ENCODE measurements at regions not wholly inside any gene's neighbourhood (a gene's known extent, or its start where the extent isn't known, plus 50 kb on each side); places are given as distances from the start of the nearest gene placed in this dataset.

DNA sequence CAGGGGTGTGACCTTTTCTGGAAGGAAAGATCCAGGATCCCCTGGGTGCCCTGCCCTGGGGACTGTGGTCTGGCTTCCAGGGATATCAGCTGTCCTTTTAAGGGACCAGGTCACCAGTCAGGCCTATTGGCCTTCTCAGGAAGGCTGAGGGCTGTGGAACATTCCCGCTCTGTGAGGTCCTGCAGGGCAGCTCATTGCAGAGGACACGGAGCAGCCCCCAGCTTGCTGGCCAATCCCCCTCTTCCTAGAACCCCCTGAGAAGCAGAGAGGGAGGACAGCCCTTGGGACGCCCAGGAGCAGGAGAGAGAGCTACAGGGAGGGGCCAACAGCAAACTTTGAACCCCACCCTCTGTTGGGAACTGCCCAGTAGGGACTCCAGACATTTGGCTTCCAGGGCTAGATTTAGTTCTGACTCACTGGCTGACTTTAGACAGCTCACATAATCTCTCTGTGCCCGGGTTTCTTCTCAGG, 67.9 kb upstream of the COL13A1 start:
- Histone ChIP-seq H3K23ac (ENCODE audit: low read length in 2 of 2) (no peak overlapping the region), H3K4me1 (ENCODE audit: control insufficient read depth, insufficient read depth, low read depth, low read length) (peaks cover 57% of the 10 kb centered on the region), H3K4ac (ENCODE audit: low read depth in 1 of 2, low read length in 2 of 2) (peak overlapping the region in 1 of 2 experiments; percentile 7), H4K8ac (ENCODE audit: low read length) (no peak overlapping the region), H2BK120ac (ENCODE audit: low read depth, low read length) (no peak overlapping the region), H3K36me3 (ENCODE audit: control insufficient read depth in 1 of 2, insufficient read depth in 2 of 2, low read depth in 1 of 2, low read length in 2 of 2) (no peaks in the 10 kb centered on the region), H3K9ac (ENCODE audit: low read length) (no peak overlapping the region), H2BK12ac (ENCODE audit: low read length in 2 of 2) (no peak overlapping the region), H3K9me3 (ENCODE audit: control insufficient read depth, low read length) (no peaks in the 10 kb centered on the region), H3K27ac (ENCODE audit: low read length, poor library complexity, severe bottlenecking) (peak overlapping the region; percentile 46), H2AK5ac (ENCODE audit: low read length, severe bottlenecking) (no peak overlapping the region), H2BK15ac (ENCODE audit: low read depth, poor library complexity, severe bottlenecking) (no peak overlapping the region), H3K18ac (ENCODE audit: low read depth in 1 of 2, low read length in 2 of 2) (no peak overlapping the region), H2AFZ (ENCODE audit: low read depth, low read length) (no peak overlapping the region), H2BK5ac (ENCODE audit: low read depth, low read length, poor library complexity, severe bottlenecking) (no peak overlapping the region), H3K27me3 (ENCODE audit: control insufficient read depth in 1 of 2, insufficient read depth in 1 of 2, low read length in 2 of 2) (peaks cover 0 to 19% of the 10 kb centered on the region in 2 experiments), H3K4me2 (ENCODE audit: low read length, poor library complexity, severe bottlenecking) (no peak overlapping the region), H3K79me1 (replicated peaks; ENCODE audit: low read length, poor library complexity, severe bottlenecking) (no peaks in the 10 kb centered on the region), H3K4me3 (ENCODE audit: insufficient read depth in 1 of 2, low read depth in 1 of 2, low read length in 2 of 2) (no peak overlapping the region), H4K91ac (ENCODE audit: low read length) (no peak overlapping the region), H3K14ac (ENCODE audit: low read length in 2 of 2) (no peak overlapping the region)
- 76% methylated on average over 3 of the region's 4 CpGs for WGBS
- DNase-seq, result peak; percentile 58

DNA sequence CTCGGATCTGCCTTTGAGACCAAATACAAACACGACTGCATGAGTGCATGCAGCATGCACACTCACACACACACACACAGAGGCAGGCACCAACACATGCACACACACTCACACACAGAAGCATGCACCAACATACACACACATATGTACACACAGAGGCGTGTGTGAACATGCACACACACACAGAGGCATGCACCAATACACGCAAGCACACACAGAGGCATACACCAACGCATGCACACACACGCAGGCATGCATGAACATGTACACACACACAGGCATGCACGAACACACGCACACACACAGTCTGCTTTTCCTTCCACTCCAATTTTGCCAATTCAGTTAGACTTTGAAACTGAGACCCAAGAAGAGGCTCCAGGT, 67.3 kb upstream of the COL13A1 start:
- Histone ChIP-seq H2BK5ac (ENCODE audit: low read depth, low read length, poor library complexity, severe bottlenecking) (no peak overlapping the region), H3K9ac (ENCODE audit: low read length) (no peak overlapping the region), H3K79me1 (replicated peaks; ENCODE audit: low read length, poor library complexity, severe bottlenecking) (no peaks in the 10 kb centered on the region), H3K36me3 (ENCODE audit: control insufficient read depth in 1 of 2, insufficient read depth in 2 of 2, low read depth in 1 of 2, low read length in 2 of 2) (no peaks in the 10 kb centered on the region), H3K27ac (ENCODE audit: low read length, poor library complexity, severe bottlenecking) (no peak overlapping the region), H3K9me3 (ENCODE audit: control insufficient read depth, low read length) (no peaks in the 10 kb centered on the region), H3K4me1 (ENCODE audit: control insufficient read depth, insufficient read depth, low read depth, low read length) (peaks cover 56% of the 10 kb centered on the region), H3K14ac (ENCODE audit: low read length in 2 of 2) (peak overlapping the region in 1 of 2 experiments; percentile 31), H3K4me3 (ENCODE audit: insufficient read depth in 1 of 2, low read depth in 1 of 2, low read length in 2 of 2) (no peak overlapping the region), H3K4me2 (ENCODE audit: low read length, poor library complexity, severe bottlenecking) (no peak overlapping the region), H3K27me3 (ENCODE audit: control insufficient read depth in 1 of 2, insufficient read depth in 1 of 2, low read length in 2 of 2) (peaks cover 0 to 24% of the 10 kb centered on the region in 2 experiments), H3K4ac (ENCODE audit: low read depth in 1 of 2, low read length in 2 of 2) (no peak overlapping the region), H4K8ac (ENCODE audit: low read length) (peak overlapping the region; percentile 47), H4K91ac (ENCODE audit: low read length) (peak overlapping the region; percentile 60), H2BK15ac (ENCODE audit: low read depth, poor library complexity, severe bottlenecking) (no peak overlapping the region), H2AFZ (ENCODE audit: low read depth, low read length) (no peak overlapping the region), H2BK12ac (ENCODE audit: low read length in 2 of 2) (peak overlapping the region in 1 of 2 experiments; percentile 2), H3K18ac (ENCODE audit: low read depth in 1 of 2, low read length in 2 of 2) (peak overlapping the region in 1 of 2 experiments; percentile 55), H3K23ac (ENCODE audit: low read length in 2 of 2) (no peak overlapping the region), H2BK120ac (ENCODE audit: low read depth, low read length) (no peak overlapping the region), H2AK5ac (ENCODE audit: low read length, severe bottlenecking) (no peak overlapping the region)
- no peak for DNase-seq
- WGBS, result 98% methylated on average over 8 of the region's 8 CpGs

DNA sequence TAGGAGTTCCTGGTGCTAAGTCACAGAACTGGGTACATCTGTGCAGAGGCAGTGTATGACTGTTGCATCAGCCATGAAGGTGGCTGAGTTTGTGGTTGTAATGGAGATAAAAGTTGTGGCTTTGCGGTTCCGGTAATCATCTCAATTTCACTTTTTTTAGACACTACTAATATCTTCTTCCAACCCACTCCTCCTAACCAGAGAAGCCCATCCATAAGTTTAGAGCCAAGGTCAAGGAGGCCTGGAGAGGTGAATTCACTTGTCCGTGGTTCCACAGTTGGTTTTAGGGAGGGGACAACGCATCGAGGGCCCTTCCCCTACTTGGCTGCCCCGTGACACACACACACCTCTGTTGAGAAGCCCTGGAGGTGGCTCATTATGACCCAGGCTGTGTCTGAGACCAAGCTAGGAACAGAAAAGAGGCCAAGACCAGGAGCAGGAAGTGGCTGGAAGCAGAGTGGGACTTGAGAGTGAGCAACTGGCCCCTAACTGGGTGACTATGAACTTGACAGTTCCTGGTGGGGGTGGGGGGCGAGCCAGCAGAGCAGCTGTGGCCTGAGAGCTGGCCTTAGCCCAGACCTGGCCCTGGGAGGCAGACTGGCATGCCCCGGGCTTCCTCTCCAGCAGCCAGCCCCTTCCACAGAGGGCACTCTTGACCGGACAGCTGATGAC, 66.8 kb upstream of the COL13A1 start:
- Histone ChIP-seq H3K36me3 (ENCODE audit: control insufficient read depth in 1 of 2, insufficient read depth in 2 of 2, low read depth in 1 of 2, low read length in 2 of 2) (no peaks in the 10 kb centered on the region), H3K4me2 (ENCODE audit: low read length, poor library complexity, severe bottlenecking) (no peak overlapping the region), H2AFZ (ENCODE audit: low read depth, low read length) (no peak overlapping the region), H3K9me3 (ENCODE audit: control insufficient read depth, low read length) (no peaks in the 10 kb centered on the region), H3K27me3 (ENCODE audit: control insufficient read depth in 1 of 2, insufficient read depth in 1 of 2, low read length in 2 of 2) (peaks cover 0 to 30% of the 10 kb centered on the region in 2 experiments), H4K91ac (ENCODE audit: low read length) (no peak overlapping the region), H3K4me3 (ENCODE audit: insufficient read depth in 1 of 2, low read depth in 1 of 2, low read length in 2 of 2) (no peak overlapping the region), H3K4ac (ENCODE audit: low read depth in 1 of 2, low read length in 2 of 2) (no peak overlapping the region), H3K9ac (ENCODE audit: low read length) (no peak overlapping the region), H4K8ac (ENCODE audit: low read length) (peak overlapping the region; percentile 45), H3K4me1 (ENCODE audit: control insufficient read depth, insufficient read depth, low read depth, low read length) (peaks cover 52% of the 10 kb centered on the region), H2BK15ac (ENCODE audit: low read depth, poor library complexity, severe bottlenecking) (no peak overlapping the region), H2BK5ac (ENCODE audit: low read depth, low read length, poor library complexity, severe bottlenecking) (no peak overlapping the region), H3K14ac (ENCODE audit: low read length in 2 of 2) (no peak overlapping the region), H3K79me1 (replicated peaks; ENCODE audit: low read length, poor library complexity, severe bottlenecking) (no peaks in the 10 kb centered on the region), H2AK5ac (ENCODE audit: low read length, severe bottlenecking) (peak overlapping the region; percentile 41), H2BK12ac (ENCODE audit: low read length in 2 of 2) (peak overlapping the region in 1 of 2 experiments; percentile 2), H3K27ac (ENCODE audit: low read length, poor library complexity, severe bottlenecking) (no peak overlapping the region), H3K23ac (ENCODE audit: low read length in 2 of 2) (no peak overlapping the region), H3K18ac (ENCODE audit: low read depth in 1 of 2, low read length in 2 of 2) (peak overlapping the region in 1 of 2 experiments; percentile 16), H2BK120ac (ENCODE audit: low read depth, low read length) (no peak overlapping the region)
- no peak for DNase-seq
- 83% methylated on average over 7 of the region's 9 CpGs for WGBS

DNA sequence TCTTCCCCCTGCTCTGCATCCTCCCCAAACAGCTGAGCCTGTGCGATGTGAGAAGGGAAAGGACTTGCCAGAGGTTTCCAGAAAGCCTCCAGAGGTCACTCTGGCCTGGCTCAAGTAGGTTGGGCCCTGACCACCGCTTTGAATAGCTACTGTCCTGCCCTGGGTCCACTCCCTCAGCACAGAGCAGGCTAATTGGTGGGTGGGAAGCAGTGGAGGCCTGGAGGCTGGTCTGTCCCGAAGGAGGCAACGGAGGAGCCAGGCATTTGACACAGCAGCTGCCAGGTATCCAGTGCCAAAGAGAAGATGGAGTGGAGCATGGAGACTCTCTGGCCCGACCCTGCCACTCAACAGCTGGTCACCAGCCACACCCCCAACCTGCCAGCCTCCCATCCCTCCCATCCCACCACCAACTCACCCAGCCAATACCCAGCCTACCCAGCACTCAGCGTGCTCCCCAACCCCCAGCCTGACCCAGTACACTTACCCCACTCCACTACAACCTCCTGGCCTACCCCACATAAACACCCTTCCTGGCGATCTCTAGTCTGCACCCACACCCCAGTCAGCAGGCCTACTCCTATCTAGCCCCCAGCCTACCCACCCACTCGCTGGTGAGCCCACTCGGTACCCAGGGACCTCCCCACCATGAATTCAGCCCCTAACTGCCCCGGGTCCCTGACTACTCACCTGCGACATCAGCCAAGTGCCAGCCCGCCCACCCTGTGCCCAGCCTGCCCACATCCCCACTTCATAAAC, 64.6 kb upstream of the COL13A1 start:
- Histone ChIP-seq H3K4ac (ENCODE audit: low read depth in 1 of 2, low read length in 2 of 2) (no peak overlapping the region), H2BK12ac (ENCODE audit: low read length in 2 of 2) (peak overlapping the region in 1 of 2 experiments; percentile 11), H3K18ac (ENCODE audit: low read depth in 1 of 2, low read length in 2 of 2) (peak overlapping the region in 1 of 2 experiments; percentile 37), H2AFZ (ENCODE audit: low read depth, low read length) (no peak overlapping the region), H3K27me3 (ENCODE audit: control insufficient read depth in 1 of 2, insufficient read depth in 1 of 2, low read length in 2 of 2) (peaks cover 0 to 46% of the 10 kb centered on the region in 2 experiments), H3K36me3 (ENCODE audit: control insufficient read depth in 1 of 2, insufficient read depth in 2 of 2, low read depth in 1 of 2, low read length in 2 of 2) (no peaks in the 10 kb centered on the region), H3K23ac (ENCODE audit: low read length in 2 of 2) (no peak overlapping the region), H2BK5ac (ENCODE audit: low read depth, low read length, poor library complexity, severe bottlenecking) (no peak overlapping the region), H3K14ac (ENCODE audit: low read length in 2 of 2) (no peak overlapping the region), H3K9me3 (ENCODE audit: control insufficient read depth, low read length) (no peaks in the 10 kb centered on the region), H3K4me1 (ENCODE audit: control insufficient read depth, insufficient read depth, low read depth, low read length) (peaks cover 32% of the 10 kb centered on the region), H4K8ac (ENCODE audit: low read length) (no peak overlapping the region), H4K91ac (ENCODE audit: low read length) (peak overlapping the region; percentile 34), H3K27ac (ENCODE audit: low read length, poor library complexity, severe bottlenecking) (no peak overlapping the region), H3K4me2 (ENCODE audit: low read length, poor library complexity, severe bottlenecking) (no peak overlapping the region), H2BK15ac (ENCODE audit: low read depth, poor library complexity, severe bottlenecking) (no peak overlapping the region), H3K9ac (ENCODE audit: low read length) (no peak overlapping the region), H3K79me1 (replicated peaks; ENCODE audit: low read length, poor library complexity, severe bottlenecking) (no peaks in the 10 kb centered on the region), H2AK5ac (ENCODE audit: low read length, severe bottlenecking) (peak overlapping the region; percentile 24), H3K4me3 (ENCODE audit: insufficient read depth in 1 of 2, low read depth in 1 of 2, low read length in 2 of 2) (no peak overlapping the region), H2BK120ac (ENCODE audit: low read depth, low read length) (no peak overlapping the region)
- no peak for DNase-seq
- 89% methylated on average over 11 of the region's 12 CpGs for WGBS

Data from mesenchymal stem cell (in vitro differentiated cells and primary cell).